ENCODE measurements at regions not wholly inside any gene's neighbourhood (a gene's known extent, or its start where the extent isn't known, plus 50 kb on each side); places are given as distances from the start of the nearest gene placed in this dataset.

DNA sequence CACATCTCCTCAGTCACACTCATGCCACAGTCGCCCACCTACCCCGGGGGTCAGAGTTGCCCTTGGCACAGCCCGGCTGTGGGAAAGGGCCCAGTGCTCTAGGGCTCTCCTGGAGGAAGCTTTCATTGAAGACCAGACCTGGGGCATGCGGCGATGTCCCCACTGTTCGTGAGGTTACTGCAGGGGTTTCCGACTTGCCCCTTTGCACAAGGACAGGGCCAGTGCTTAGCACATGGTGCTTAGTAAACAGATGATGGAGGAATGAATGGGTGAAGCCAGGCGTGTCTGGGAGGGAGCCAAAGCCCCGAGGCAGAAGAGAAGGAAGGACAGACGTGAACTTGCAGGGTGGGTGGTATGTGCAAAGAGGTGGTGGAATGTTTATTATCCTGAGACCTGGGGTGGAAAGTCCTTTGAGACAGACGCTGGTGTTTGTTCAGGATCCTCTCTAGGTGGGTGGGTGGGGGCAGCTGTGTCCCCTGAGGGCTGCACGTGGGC lies 205.9 kb upstream of the ARL4C start:
- TF ChIP-seq, protein P1, sequence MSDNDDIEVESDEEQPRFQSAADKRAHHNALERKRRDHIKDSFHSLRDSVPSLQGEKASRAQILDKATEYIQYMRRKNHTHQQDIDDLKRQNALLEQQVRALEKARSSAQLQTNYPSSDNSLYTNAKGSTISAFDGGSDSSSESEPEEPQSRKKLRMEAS (IDR thresholded peaks at IDR 0.05): no peak
- TF ChIP-seq CREB1 (IDR thresholded peaks at IDR 0.05; ENCODE audit: low read depth) (no peak), USF1 (IDR thresholded peaks at IDR 0.05) (no peak), TEAD4 (IDR thresholded peaks at IDR 0.05) (no peak), YY1 (IDR thresholded peaks at IDR 0.05; ENCODE audit: low read depth) (no peak), EGR1 (IDR thresholded peaks at IDR 0.05) (no peak), CEBPB (IDR thresholded peaks at IDR 0.05) (no peak), ZBTB7A (IDR thresholded peaks at IDR 0.05; ENCODE audit: low read depth) (no peak), TCF12 (IDR thresholded peaks at IDR 0.05; ENCODE audit: low read depth) (no peak), EP300 (IDR thresholded peaks at IDR 0.05; ENCODE audit: borderline replicate concordance) (no peak), RAD21 (IDR thresholded peaks at IDR 0.05; ENCODE audit: low read depth) (no peak), TAF1 (IDR thresholded peaks at IDR 0.05; ENCODE audit: low read depth) (no peak), NFIC (IDR thresholded peaks at IDR 0.05) (no peak), FOXM1 (IDR thresholded peaks at IDR 0.05; ENCODE audit: borderline replicate concordance, low read depth) (no peak)
- TF ChIP-seq, protein P2, sequence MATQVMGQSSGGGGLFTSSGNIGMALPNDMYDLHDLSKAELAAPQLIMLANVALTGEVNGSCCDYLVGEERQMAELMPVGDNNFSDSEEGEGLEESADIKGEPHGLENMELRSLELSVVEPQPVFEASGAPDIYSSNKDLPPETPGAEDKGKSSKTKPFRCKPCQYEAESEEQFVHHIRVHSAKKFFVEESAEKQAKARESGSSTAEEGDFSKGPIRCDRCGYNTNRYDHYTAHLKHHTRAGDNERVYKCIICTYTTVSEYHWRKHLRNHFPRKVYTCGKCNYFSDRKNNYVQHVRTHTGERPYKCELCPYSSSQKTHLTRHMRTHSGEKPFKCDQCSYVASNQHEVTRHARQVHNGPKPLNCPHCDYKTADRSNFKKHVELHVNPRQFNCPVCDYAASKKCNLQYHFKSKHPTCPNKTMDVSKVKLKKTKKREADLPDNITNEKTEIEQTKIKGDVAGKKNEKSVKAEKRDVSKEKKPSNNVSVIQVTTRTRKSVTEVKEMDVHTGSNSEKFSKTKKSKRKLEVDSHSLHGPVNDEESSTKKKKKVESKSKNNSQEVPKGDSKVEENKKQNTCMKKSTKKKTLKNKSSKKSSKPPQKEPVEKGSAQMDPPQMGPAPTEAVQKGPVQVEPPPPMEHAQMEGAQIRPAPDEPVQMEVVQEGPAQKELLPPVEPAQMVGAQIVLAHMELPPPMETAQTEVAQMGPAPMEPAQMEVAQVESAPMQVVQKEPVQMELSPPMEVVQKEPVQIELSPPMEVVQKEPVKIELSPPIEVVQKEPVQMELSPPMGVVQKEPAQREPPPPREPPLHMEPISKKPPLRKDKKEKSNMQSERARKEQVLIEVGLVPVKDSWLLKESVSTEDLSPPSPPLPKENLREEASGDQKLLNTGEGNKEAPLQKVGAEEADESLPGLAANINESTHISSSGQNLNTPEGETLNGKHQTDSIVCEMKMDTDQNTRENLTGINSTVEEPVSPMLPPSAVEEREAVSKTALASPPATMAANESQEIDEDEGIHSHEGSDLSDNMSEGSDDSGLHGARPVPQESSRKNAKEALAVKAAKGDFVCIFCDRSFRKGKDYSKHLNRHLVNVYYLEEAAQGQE (IDR thresholded peaks at IDR 0.05; ENCODE audit: low read depth): no peak

DNA sequence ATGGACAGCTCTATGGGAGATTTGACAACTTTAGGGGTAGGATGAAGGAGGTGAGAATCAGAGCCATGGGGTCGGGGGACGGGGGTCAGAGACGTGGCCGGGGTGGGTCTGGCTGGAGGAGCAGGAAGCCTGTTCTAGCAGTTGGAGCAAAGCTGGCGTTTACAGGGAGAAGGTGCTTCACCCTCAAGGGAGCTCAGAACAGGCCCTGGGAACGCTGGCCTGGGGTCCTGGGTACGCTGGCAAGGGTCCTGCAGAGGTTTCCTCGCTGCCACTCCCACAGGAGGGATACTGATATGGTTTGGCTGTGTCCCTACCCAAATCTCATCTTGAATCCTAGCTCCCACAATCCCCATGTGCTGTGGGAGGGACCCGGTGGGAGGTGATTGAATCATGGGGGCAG lies 205.0 kb upstream of the ARL4C start:
- TF ChIP-seq ZBTB7A (IDR thresholded peaks at IDR 0.05; ENCODE audit: low read depth) (no peak), EP300 (IDR thresholded peaks at IDR 0.05; ENCODE audit: borderline replicate concordance) (no peak), NFIC (IDR thresholded peaks at IDR 0.05) (no peak), EGR1 (IDR thresholded peaks at IDR 0.05) (no peak), FOXM1 (IDR thresholded peaks at IDR 0.05; ENCODE audit: borderline replicate concordance, low read depth) (no peak), CEBPB (IDR thresholded peaks at IDR 0.05) (no peak), TCF12 (IDR thresholded peaks at IDR 0.05; ENCODE audit: low read depth) (no peak), CREB1 (IDR thresholded peaks at IDR 0.05; ENCODE audit: low read depth) (no peak), YY1 (IDR thresholded peaks at IDR 0.05; ENCODE audit: low read depth) (no peak), RAD21 (IDR thresholded peaks at IDR 0.05; ENCODE audit: low read depth) (no peak)
- TF ChIP-seq, protein P1 (IDR thresholded peaks at IDR 0.05): no peak
- TF ChIP-seq, protein P2 (IDR thresholded peaks at IDR 0.05; ENCODE audit: low read depth): no peak

GRCh38 chr2:234701421-234701820 lies 204.5 kb upstream of the ARL4C start:
- no peak for TF ChIP-seq YY1 (IDR thresholded peaks at IDR 0.05; ENCODE audit: low read depth)
- TF ChIP-seq TEAD4 (IDR thresholded peaks at IDR 0.05): no peak
- TF ChIP-seq RAD21 (IDR thresholded peaks at IDR 0.05; ENCODE audit: low read depth): no peak
- no peak for TF ChIP-seq ZBTB7A (IDR thresholded peaks at IDR 0.05; ENCODE audit: low read depth)
- TF ChIP-seq, protein P1 (IDR thresholded peaks at IDR 0.05): no peak
- no peak for TF ChIP-seq EGR1 (IDR thresholded peaks at IDR 0.05)
- TF ChIP-seq CEBPB (IDR thresholded peaks at IDR 0.05): no peak
- TF ChIP-seq USF1 (IDR thresholded peaks at IDR 0.05): no peak
- no peak for TF ChIP-seq EP300 (IDR thresholded peaks at IDR 0.05; ENCODE audit: borderline replicate concordance)
- no peak for TF ChIP-seq TCF12 (IDR thresholded peaks at IDR 0.05; ENCODE audit: low read depth)
- no peak for TF ChIP-seq FOXM1 (IDR thresholded peaks at IDR 0.05; ENCODE audit: borderline replicate concordance, low read depth)
- TF ChIP-seq NFIC (IDR thresholded peaks at IDR 0.05): no peak
- no peak for TF ChIP-seq TAF1 (IDR thresholded peaks at IDR 0.05; ENCODE audit: low read depth)
- TF ChIP-seq, protein P2 (IDR thresholded peaks at IDR 0.05; ENCODE audit: low read depth): no peak
- no peak for TF ChIP-seq CREB1 (IDR thresholded peaks at IDR 0.05; ENCODE audit: low read depth)

DNA sequence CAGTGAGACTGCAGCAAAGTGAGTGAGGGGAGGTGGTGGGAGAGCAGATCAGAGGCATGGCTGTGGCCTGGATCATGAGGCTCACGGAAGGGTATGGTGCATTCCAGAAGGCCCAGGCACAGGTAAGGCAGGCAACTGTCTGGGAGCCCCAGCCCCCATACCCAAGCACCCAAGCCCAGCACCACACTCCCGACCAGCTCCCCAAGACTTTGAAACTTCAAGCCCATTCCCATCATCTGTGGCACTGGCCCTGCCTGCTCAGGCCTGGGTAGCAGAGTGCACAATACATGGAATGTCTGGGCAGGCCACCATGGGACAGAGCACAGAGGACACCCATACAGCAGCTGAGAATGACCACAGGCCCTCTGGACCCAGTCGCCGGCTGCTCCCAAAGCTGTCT lies 202.6 kb upstream of the ARL4C start:
- TF ChIP-seq CREB1 (IDR thresholded peaks at IDR 0.05; ENCODE audit: low read depth) (no peak), TEAD4 (IDR thresholded peaks at IDR 0.05) (no peak), FOXM1 (IDR thresholded peaks at IDR 0.05; ENCODE audit: borderline replicate concordance, low read depth) (no peak), EP300 (IDR thresholded peaks at IDR 0.05; ENCODE audit: borderline replicate concordance) (no peak), USF1 (IDR thresholded peaks at IDR 0.05) (no peak), EGR1 (IDR thresholded peaks at IDR 0.05) (no peak), ZBTB7A (IDR thresholded peaks at IDR 0.05; ENCODE audit: low read depth) (no peak), TCF12 (IDR thresholded peaks at IDR 0.05; ENCODE audit: low read depth) (no peak), CEBPB (IDR thresholded peaks at IDR 0.05) (no peak), YY1 (IDR thresholded peaks at IDR 0.05; ENCODE audit: low read depth) (no peak), RAD21 (IDR thresholded peaks at IDR 0.05; ENCODE audit: low read depth) (no peak), NFIC (IDR thresholded peaks at IDR 0.05) (no peak), TAF1 (IDR thresholded peaks at IDR 0.05; ENCODE audit: low read depth) (no peak)
- TF ChIP-seq, protein P1 (IDR thresholded peaks at IDR 0.05): no peak
- TF ChIP-seq, protein P2 (IDR thresholded peaks at IDR 0.05; ENCODE audit: low read depth): no peak
